GM23338 (cell line): ENCODE measurements at regions not wholly inside any gene's neighbourhood (a gene's known extent, or its start where the extent isn't known, plus 50 kb on each side); places are given as distances from the start of the nearest gene placed in this dataset.

Experiments
- ATAC-seq: fragments of 200-7000 bp; cut with Tn5 transposase; 3 replicates; pipeline ENCODE4 v1.9.1; 2020
- DNase-seq: peaks from one replicate; pipeline ENCODE4 v3.0.0-alpha.2; 2015; ENCODE audit warnings: low spot score
- H2AFZ ChIP-seq: fragments of 200-600 bp; sonication (generic); 2 replicates; pipeline ENCODE4 v1.8.0; 2016; ENCODE audit warnings: antibody characterized with exemption, mild to moderate bottlenecking, moderate library complexity
- H3F3A ChIP-seq: fragments of 200-600 bp; sonication (generic); replicated peaks from 2 replicates; pipeline ENCODE4 v1.8.0; 2017; ENCODE audit warnings: antibody characterized with exemption, mixed run types, low read depth
- H3K27ac ChIP-seq: fragments of 200-600 bp; sonication (generic); 2 replicates; pipeline ENCODE4 v1.6.1; 2016; ENCODE audit warnings: low read depth
- H3K27me3 ChIP-seq: fragments of 200-600 bp; sonication (generic); 2 replicates; pipeline ENCODE4 v1.8.0; 2016; ENCODE audit warnings: mild to moderate bottlenecking, mixed run types, moderate library complexity; ENCODE audit not compliant: insufficient read depth
- H3K36me3 ChIP-seq: fragments of 200-600 bp; sonication (generic); 2 replicates; pipeline ENCODE4 v1.8.0; 2016; ENCODE audit warnings: mild to moderate bottlenecking; ENCODE audit not compliant: insufficient read depth
- H3K4me1 ChIP-seq: fragments of 200-600 bp; sonication (generic); 2 replicates; pipeline ENCODE4 v1.8.0; 2016; ENCODE audit warnings: mild to moderate bottlenecking, moderate library complexity; ENCODE audit not compliant: insufficient read depth
- H3K4me2 ChIP-seq: fragments of 200-600 bp; sonication (generic); 2 replicates; pipeline ENCODE4 v1.7.1; 2017; ENCODE audit warnings: mixed run types
- H3K4me3 ChIP-seq: fragments of 200-600 bp; sonication (generic); 2 replicates; pipeline ENCODE4 v1.6.1; 2016; ENCODE audit warnings: mixed run types
- H3K79me2 ChIP-seq: fragments of 200-600 bp; sonication (generic); replicated peaks from 2 replicates; pipeline ENCODE4 v1.8.0; 2017; ENCODE audit warnings: mild to moderate bottlenecking; ENCODE audit not compliant: insufficient read depth
- H3K9me2 ChIP-seq: fragments of 200-600 bp; sonication (generic); 2 replicates; pipeline ENCODE4 v1.8.0; 2017; ENCODE audit not compliant: insufficient read depth
- H4K20me1 ChIP-seq: fragments of 200-600 bp; sonication (generic); replicated peaks from 2 replicates; pipeline ENCODE4 v1.8.0; 2017; ENCODE audit warnings: mild to moderate bottlenecking; ENCODE audit not compliant: insufficient read depth
- H3K27ac Mint-ChIP-seq: 2 replicates; pipeline ENCODE4 v1.8.0; 2020; ENCODE audit warnings: inconsistent platforms, mild to moderate bottlenecking, moderate library complexity, mixed read lengths
- H3K27me3 Mint-ChIP-seq: 3 replicates; pipeline ENCODE4 v1.8.0; 2022; ENCODE audit warnings: low read depth, mild to moderate bottlenecking, moderate library complexity, mixed read lengths, inconsistent platforms; ENCODE audit not compliant: insufficient read depth, poor library complexity
- H3K36me3 Mint-ChIP-seq: 3 replicates; pipeline ENCODE4 v1.8.0; 2021; ENCODE audit warnings: low read depth, mild to moderate bottlenecking, inconsistent platforms, moderate library complexity, mixed read lengths
- H3K4me1 Mint-ChIP-seq: 3 replicates; pipeline ENCODE4 v1.8.0; 2020; ENCODE audit warnings: mild to moderate bottlenecking, inconsistent platforms, mixed read lengths
- H3K4me3 Mint-ChIP-seq: 3 replicates; pipeline ENCODE4 v1.8.0; 2021; ENCODE audit warnings: moderate library complexity, mild to moderate bottlenecking, inconsistent platforms, mixed read lengths
- H3K9me3 Mint-ChIP-seq: 3 replicates; pipeline ENCODE4 v1.8.0; 2020; ENCODE audit warnings: moderate library complexity, mild to moderate bottlenecking, inconsistent platforms, mixed read lengths
- CREB1 ChIP-seq: fragments of 250-450 bp; sonication (Bioruptor Pico); IDR thresholded peaks from 2 replicates; pipeline ENCODE4 v1.5.0; 2020; ENCODE audit warnings: low read depth, mild to moderate bottlenecking, moderate library complexity
- EZH2 ChIP-seq: fragments of 200-600 bp; sonication (generic); IDR thresholded peaks from one replicate; pipeline ENCODE4 v1.8.0; 2017; ENCODE audit warnings: antibody characterized with exemption, mild to moderate bottlenecking, low read depth; ENCODE audit not compliant: unreplicated experiment
- EZH2phosphoT487 ChIP-seq: fragments of 200-600 bp; sonication (generic); IDR thresholded peaks from one replicate; pipeline ENCODE4 v1.8.1; 2018; ENCODE audit warnings: antibody characterized with exemption; ENCODE audit not compliant: unreplicated experiment
- JUNB ChIP-seq: IDR thresholded peaks from one replicate; pipeline ENCODE4 v1.6.1; 2016; ENCODE audit warnings: antibody characterized with exemption; ENCODE audit not compliant: unreplicated experiment
- NANOG ChIP-seq: IDR thresholded peaks from 2 replicates; pipeline ENCODE4 v1.6.1; 2016; ENCODE audit warnings: antibody characterized with exemption, borderline replicate concordance
- POLR2AphosphoS5 ChIP-seq: IDR thresholded peaks from 2 replicates; pipeline ENCODE4 v1.6.1; 2016; ENCODE audit warnings: antibody characterized with exemption, low read depth
- STAT1 ChIP-seq: IDR thresholded peaks from one replicate; pipeline ENCODE4 v1.6.1; 2016; ENCODE audit warnings: antibody characterized with exemption; ENCODE audit not compliant: unreplicated experiment
- ZNF114 ChIP-seq: fragments of 250-450 bp; sonication (Bioruptor Pico); IDR thresholded peaks from 2 replicates; pipeline ENCODE4 v1.5.0; 2020; ENCODE audit warnings: mild to moderate bottlenecking, moderate library complexity
- ZNF331 ChIP-seq: fragments of 250-450 bp; sonication (Bioruptor Pico); IDR thresholded peaks from 2 replicates; pipeline ENCODE4 v1.5.0; 2020; ENCODE audit warnings: low read depth, mild to moderate bottlenecking, moderate library complexity
- TF ChIP-seq, protein P1 (sequence below): IDR thresholded peaks from 2 replicates; pipeline ENCODE4 v1.6.1; 2016; ENCODE audit warnings: antibody characterized with exemption
- TF ChIP-seq, protein P2 (sequence below): IDR thresholded peaks from one replicate; pipeline ENCODE4 v1.6.1; 2018; ENCODE audit warnings: antibody characterized with exemption; ENCODE audit not compliant: unreplicated experiment
- TF ChIP-seq, protein P3 (sequence below), 2 experiments: fragments of 200-600 bp in 1 of 2; sonication (generic) in 1 of 2; conservative IDR thresholded peaks; 2 replicates each; pipeline versions ENCODE4 v1.5.1 to v1.6.1; 2016 to 2017; ENCODE audit warnings: antibody characterized with exemption in 2 of 2, low read depth in 2 of 2, mild to moderate bottlenecking in 2 of 2, moderate library complexity in 1 of 2
- TF ChIP-seq, protein P4 (sequence below): fragments of 250-450 bp; sonication (Bioruptor Pico); IDR thresholded peaks from 2 replicates; pipeline ENCODE4 v1.5.0; 2020; ENCODE audit warnings: mild to moderate bottlenecking, moderate library complexity

DNA sequence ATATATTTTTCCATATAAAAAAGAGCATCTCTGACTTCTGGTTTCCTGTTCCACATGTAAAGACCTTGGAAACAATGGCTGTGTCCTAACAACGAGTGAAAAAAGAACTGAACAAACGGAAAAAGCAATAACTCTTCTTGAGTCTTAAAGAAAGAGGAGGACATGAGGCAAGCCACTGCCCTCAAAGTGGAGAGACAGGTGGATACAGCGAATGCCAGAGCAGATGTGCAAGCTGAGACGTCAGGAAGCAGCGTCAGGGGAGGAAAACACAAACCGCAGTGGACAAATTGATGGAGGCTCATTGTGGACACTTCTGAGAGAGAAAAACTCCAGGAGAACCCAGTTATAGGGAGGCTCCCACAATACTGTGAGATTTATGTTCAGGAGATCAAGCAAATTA, 208.0 kb upstream of the MME start:
- Mint-ChIP-seq H3K27me3 (no peaks in the 10 kb centered on the region), H3K4me3 (no peak overlapping the region), H3K27ac (no peak overlapping the region), H3K4me1 (no peaks in the 10 kb centered on the region), H3K36me3 (no peaks in the 10 kb centered on the region), H3K9me3 (no peaks in the 10 kb centered on the region)
- Histone ChIP-seq H3K9me2 (no peaks in the 10 kb centered on the region), H2AFZ (peak overlapping the region; percentile 83; the same call in 1 of the 2 replicates), H3K4me3 (no peak overlapping the region), H3K4me1 (no peaks in the 10 kb centered on the region), H3K27me3 (no peaks in the 10 kb centered on the region), H4K20me1 (no peaks in the 10 kb centered on the region), H3F3A (no peaks in the 10 kb centered on the region), H3K36me3 (no peaks in the 10 kb centered on the region), H3K79me2 (no peaks in the 10 kb centered on the region), H3K4me2 (no peak overlapping the region), H3K27ac (no peak overlapping the region)
- TF ChIP-seq, protein P1, sequence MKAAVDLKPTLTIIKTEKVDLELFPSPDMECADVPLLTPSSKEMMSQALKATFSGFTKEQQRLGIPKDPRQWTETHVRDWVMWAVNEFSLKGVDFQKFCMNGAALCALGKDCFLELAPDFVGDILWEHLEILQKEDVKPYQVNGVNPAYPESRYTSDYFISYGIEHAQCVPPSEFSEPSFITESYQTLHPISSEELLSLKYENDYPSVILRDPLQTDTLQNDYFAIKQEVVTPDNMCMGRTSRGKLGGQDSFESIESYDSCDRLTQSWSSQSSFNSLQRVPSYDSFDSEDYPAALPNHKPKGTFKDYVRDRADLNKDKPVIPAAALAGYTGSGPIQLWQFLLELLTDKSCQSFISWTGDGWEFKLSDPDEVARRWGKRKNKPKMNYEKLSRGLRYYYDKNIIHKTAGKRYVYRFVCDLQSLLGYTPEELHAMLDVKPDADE = no peak
- TF ChIP-seq EZH2 = no peak
- TF ChIP-seq, protein P2, sequence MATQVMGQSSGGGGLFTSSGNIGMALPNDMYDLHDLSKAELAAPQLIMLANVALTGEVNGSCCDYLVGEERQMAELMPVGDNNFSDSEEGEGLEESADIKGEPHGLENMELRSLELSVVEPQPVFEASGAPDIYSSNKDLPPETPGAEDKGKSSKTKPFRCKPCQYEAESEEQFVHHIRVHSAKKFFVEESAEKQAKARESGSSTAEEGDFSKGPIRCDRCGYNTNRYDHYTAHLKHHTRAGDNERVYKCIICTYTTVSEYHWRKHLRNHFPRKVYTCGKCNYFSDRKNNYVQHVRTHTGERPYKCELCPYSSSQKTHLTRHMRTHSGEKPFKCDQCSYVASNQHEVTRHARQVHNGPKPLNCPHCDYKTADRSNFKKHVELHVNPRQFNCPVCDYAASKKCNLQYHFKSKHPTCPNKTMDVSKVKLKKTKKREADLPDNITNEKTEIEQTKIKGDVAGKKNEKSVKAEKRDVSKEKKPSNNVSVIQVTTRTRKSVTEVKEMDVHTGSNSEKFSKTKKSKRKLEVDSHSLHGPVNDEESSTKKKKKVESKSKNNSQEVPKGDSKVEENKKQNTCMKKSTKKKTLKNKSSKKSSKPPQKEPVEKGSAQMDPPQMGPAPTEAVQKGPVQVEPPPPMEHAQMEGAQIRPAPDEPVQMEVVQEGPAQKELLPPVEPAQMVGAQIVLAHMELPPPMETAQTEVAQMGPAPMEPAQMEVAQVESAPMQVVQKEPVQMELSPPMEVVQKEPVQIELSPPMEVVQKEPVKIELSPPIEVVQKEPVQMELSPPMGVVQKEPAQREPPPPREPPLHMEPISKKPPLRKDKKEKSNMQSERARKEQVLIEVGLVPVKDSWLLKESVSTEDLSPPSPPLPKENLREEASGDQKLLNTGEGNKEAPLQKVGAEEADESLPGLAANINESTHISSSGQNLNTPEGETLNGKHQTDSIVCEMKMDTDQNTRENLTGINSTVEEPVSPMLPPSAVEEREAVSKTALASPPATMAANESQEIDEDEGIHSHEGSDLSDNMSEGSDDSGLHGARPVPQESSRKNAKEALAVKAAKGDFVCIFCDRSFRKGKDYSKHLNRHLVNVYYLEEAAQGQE = no peak
- TF ChIP-seq NANOG = no peak
- TF ChIP-seq ZNF114 (CRISPR knock-in tag) = no peak
- TF ChIP-seq, protein P3, sequence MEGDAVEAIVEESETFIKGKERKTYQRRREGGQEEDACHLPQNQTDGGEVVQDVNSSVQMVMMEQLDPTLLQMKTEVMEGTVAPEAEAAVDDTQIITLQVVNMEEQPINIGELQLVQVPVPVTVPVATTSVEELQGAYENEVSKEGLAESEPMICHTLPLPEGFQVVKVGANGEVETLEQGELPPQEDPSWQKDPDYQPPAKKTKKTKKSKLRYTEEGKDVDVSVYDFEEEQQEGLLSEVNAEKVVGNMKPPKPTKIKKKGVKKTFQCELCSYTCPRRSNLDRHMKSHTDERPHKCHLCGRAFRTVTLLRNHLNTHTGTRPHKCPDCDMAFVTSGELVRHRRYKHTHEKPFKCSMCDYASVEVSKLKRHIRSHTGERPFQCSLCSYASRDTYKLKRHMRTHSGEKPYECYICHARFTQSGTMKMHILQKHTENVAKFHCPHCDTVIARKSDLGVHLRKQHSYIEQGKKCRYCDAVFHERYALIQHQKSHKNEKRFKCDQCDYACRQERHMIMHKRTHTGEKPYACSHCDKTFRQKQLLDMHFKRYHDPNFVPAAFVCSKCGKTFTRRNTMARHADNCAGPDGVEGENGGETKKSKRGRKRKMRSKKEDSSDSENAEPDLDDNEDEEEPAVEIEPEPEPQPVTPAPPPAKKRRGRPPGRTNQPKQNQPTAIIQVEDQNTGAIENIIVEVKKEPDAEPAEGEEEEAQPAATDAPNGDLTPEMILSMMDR (conservative IDR thresholded peaks at IDR 0.05; ENCODE audit: low read depth in 2 of 2) = no peak
- TF ChIP-seq ZNF331 (CRISPR knock-in tag) = no peak
- no peak for TF ChIP-seq JUNB
- TF ChIP-seq, protein P4, sequence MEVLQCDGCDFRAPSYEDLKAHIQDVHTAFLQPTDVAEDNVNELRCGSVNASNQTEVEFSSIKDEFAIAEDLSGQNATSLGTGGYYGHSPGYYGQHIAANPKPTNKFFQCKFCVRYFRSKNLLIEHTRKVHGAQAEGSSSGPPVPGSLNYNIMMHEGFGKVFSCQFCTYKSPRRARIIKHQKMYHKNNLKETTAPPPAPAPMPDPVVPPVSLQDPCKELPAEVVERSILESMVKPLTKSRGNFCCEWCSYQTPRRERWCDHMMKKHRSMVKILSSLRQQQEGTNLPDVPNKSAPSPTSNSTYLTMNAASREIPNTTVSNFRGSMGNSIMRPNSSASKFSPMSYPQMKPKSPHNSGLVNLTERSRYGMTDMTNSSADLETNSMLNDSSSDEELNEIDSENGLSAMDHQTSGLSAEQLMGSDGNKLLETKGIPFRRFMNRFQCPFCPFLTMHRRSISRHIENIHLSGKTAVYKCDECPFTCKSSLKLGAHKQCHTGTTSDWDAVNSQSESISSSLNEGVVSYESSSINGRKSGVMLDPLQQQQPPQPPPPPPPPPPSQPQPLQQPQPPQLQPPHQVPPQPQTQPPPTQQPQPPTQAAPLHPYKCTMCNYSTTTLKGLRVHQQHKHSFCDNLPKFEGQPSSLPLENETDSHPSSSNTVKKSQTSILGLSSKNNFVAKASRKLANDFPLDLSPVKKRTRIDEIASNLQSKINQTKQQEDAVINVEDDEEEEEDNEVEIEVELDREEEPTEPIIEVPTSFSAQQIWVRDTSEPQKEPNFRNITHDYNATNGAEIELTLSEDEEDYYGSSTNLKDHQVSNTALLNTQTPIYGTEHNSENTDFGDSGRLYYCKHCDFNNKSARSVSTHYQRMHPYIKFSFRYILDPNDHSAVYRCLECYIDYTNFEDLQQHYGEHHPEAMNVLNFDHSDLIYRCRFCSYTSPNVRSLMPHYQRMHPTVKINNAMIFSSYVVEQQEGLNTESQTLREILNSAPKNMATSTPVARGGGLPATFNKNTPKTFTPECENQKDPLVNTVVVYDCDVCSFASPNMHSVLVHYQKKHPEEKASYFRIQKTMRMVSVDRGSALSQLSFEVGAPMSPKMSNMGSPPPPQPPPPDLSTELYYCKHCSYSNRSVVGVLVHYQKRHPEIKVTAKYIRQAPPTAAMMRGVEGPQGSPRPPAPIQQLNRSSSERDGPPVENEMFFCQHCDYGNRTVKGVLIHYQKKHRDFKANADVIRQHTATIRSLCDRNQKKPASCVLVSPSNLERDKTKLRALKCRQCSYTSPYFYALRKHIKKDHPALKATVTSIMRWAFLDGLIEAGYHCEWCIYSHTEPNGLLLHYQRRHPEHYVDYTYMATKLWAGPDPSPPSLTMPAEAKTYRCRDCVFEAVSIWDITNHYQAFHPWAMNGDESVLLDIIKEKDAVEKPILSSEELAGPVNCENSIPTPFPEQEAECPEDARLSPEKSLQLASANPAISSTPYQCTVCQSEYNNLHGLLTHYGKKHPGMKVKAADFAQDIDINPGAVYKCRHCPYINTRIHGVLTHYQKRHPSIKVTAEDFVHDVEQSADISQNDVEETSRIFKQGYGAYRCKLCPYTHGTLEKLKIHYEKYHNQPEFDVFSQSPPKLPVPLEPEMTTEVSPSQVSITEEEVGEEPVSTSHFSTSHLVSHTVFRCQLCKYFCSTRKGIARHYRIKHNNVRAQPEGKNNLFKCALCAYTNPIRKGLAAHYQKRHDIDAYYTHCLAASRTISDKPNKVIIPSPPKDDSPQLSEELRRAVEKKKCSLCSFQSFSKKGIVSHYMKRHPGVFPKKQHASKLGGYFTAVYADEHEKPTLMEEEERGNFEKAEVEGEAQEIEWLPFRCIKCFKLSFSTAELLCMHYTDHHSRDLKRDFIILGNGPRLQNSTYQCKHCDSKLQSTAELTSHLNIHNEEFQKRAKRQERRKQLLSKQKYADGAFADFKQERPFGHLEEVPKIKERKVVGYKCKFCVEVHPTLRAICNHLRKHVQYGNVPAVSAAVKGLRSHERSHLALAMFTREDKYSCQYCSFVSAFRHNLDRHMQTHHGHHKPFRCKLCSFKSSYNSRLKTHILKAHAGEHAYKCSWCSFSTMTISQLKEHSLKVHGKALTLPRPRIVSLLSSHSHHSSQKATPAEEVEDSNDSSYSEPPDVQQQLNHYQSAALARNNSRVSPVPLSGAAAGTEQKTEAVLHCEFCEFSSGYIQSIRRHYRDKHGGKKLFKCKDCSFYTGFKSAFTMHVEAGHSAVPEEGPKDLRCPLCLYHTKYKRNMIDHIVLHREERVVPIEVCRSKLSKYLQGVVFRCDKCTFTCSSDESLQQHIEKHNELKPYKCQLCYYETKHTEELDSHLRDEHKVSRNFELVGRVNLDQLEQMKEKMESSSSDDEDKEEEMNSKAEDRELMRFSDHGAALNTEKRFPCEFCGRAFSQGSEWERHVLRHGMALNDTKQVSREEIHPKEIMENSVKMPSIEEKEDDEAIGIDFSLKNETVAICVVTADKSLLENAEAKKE (CRISPR knock-in tag) = no peak
- TF ChIP-seq STAT1 = no peak
- TF ChIP-seq CREB1 (CRISPR knock-in tag) = no peak
- TF ChIP-seq EZH2phosphoT487 = no peak
- TF ChIP-seq POLR2AphosphoS5 = no peak
- ATAC-seq (no peak), DNase-seq (no peak)
